Endothelial cell of umbilical vein (primary cell): ENCODE measurements at regions not wholly inside any gene's neighbourhood (a gene's known extent, or its start where the extent isn't known, plus 50 kb on each side); places are given as distances from the start of the nearest gene placed in this dataset.
"Not testable (repeated sequence)": the region's sequence is repeated elsewhere in the genome, so short reads cannot be mapped to it uniquely, and the experiment has no call there.

Experiments used
- BruUV-seq: library from RNA; stranded (reverse); fragments of 400-500 nt; replicated peaks from 2 replicates; lab custom pipeline; 2021; lab: Mats Ljungman, UMichigan
- CTCF ChIA-PET: fragments of 300-600, 350-600 bp; sonication (Branson Sonifier 250); formaldehyde crosslinking; loops from one replicate; lab custom pipeline; 2021; ENCODE audit warnings: antibody characterized with exemption, inconsistent platforms; lab: Charles Lee
- POLR2A ChIA-PET: fragments of 300-600, 350-600 bp; sonication (Branson Sonifier 250); formaldehyde crosslinking; loops from one replicate; lab custom pipeline; 2021; ENCODE audit warnings: antibody characterized with exemption, inconsistent platforms; lab: Charles Lee
- DNase-seq: peaks from one replicate; pipeline ENCODE4 v3.0.0-alpha.2; 2011; ENCODE audit warnings: low read depth, low spot score
- FAIRE-seq: peaks from 2 replicates; lab custom pipeline; 2011; peaks lifted over from hg19 to GRCh38; lab: Jason Lieb, UNC
- H2AFZ ChIP-seq: 2 replicates; pipeline ENCODE4 v1.6.0; 2012; ENCODE audit warnings: low read depth, low read length, control low read depth, inconsistent platforms
- H3K27ac ChIP-seq: 2 replicates; pipeline ENCODE4 v1.5.1; 2011; ENCODE audit warnings: low read depth, mild to moderate bottlenecking, control low read depth, low read length, moderate library complexity; ENCODE audit not compliant: insufficient read depth
- H3K27me3 ChIP-seq, 2 experiments: 2 replicates each; pipeline versions ENCODE4 v1.6.0 to v1.6.1; 2011; ENCODE audit warnings: low read length in 2 of 2, mixed read lengths in 1 of 2; ENCODE audit not compliant: control insufficient read depth in 2 of 2, insufficient read depth in 2 of 2
- H3K36me3 ChIP-seq, 2 experiments: 2 replicates in 1 of 2; 3 replicates in 1 of 2; pipeline ENCODE4 v1.5.1; 2011; ENCODE audit warnings: low read length in 2 of 2, mild to moderate bottlenecking in 1 of 2, moderate library complexity in 1 of 2; ENCODE audit not compliant: control insufficient read depth in 2 of 2, insufficient read depth in 2 of 2; ENCODE audit errors: extremely low read depth in 1 of 2
- H3K4me1 ChIP-seq: 3 replicates; pipeline ENCODE4 v1.5.1; 2011; ENCODE audit warnings: mild to moderate bottlenecking, low read length; ENCODE audit not compliant: control insufficient read depth, insufficient read depth; ENCODE audit errors: extremely low read depth
- H3K4me2 ChIP-seq: 2 replicates; pipeline ENCODE4 v1.6.1; 2011; ENCODE audit warnings: low read length, control low read depth, mixed read lengths; ENCODE audit not compliant: insufficient read depth
- H3K4me3 ChIP-seq, 3 experiments: fragments of 200-600 bp in 1 of 3; sonication (generic), shearing (Covaris generic) in 1 of 3; replicated peaks in 1 of 3; 2 replicates each; pipeline ENCODE4 v1.5.1; 2011 to 2016; ENCODE audit warnings: control low read depth in 3 of 3, low read length in 3 of 3, mild to moderate bottlenecking in 2 of 3, inconsistent platforms in 1 of 3, low read depth in 1 of 3, moderate library complexity in 1 of 3; ENCODE audit not compliant: insufficient read depth in 1 of 3
- H3K79me2 ChIP-seq: 2 replicates; pipeline ENCODE4 v1.6.0; 2012; ENCODE audit warnings: low read length, inconsistent platforms; ENCODE audit not compliant: control insufficient read depth, insufficient read depth
- H3K9ac ChIP-seq: replicated peaks from 2 replicates; pipeline ENCODE3; 2011; ENCODE audit warnings: low read length, control low read depth; ENCODE audit not compliant: insufficient read depth; ENCODE audit errors: extremely low read depth
- H3K9me1 ChIP-seq: replicated peaks from 3 replicates; pipeline ENCODE4 v1.6.0; 2011; ENCODE audit warnings: mild to moderate bottlenecking, low read length; ENCODE audit not compliant: control insufficient read depth, insufficient read depth; ENCODE audit errors: extremely low read depth
- H3K9me3 ChIP-seq: replicated peaks from 2 replicates; pipeline ENCODE4 v1.5.1; 2012; ENCODE audit warnings: low read length, inconsistent platforms; ENCODE audit not compliant: control insufficient read depth, insufficient read depth
- H4K20me1 ChIP-seq: replicated peaks from 2 replicates; pipeline ENCODE3; 2011; ENCODE audit warnings: mild to moderate bottlenecking, low read length; ENCODE audit not compliant: control insufficient read depth, insufficient read depth; ENCODE audit errors: extremely low read depth
- CTCF ChIP-seq, 2 donors: IDR thresholded peaks; 1 replicate in 1 of 2; 2 replicates in 1 of 2; pipeline ENCODE4 v1.5.1; 2011; ENCODE audit warnings: low read length in 2 of 2, mild to moderate bottlenecking in 2 of 2, moderate library complexity in 2 of 2, control low read depth in 1 of 2, inconsistent platforms in 1 of 2, low read depth in 1 of 2; ENCODE audit not compliant: insufficient read depth in 1 of 2; ENCODE audit errors: extremely low read depth in 1 of 2
- EZH2 ChIP-seq: IDR thresholded peaks from 2 replicates; pipeline ENCODE4 v1.6.1; 2012; ENCODE audit warnings: borderline replicate concordance, low read depth, mild to moderate bottlenecking, moderate library complexity, low read length, inconsistent platforms; ENCODE audit not compliant: severe bottlenecking
- FOS ChIP-seq: IDR thresholded peaks from 2 replicates; pipeline ENCODE4 v1.6.1; 2011; ENCODE audit warnings: mild to moderate bottlenecking, low read length, moderate library complexity, borderline replicate concordance; ENCODE audit not compliant: insufficient read depth
- GATA2 ChIP-seq: IDR thresholded peaks from 2 replicates; pipeline ENCODE4 v1.7.0; 2011; ENCODE audit warnings: low read depth, mild to moderate bottlenecking, moderate library complexity, mixed read lengths, low read length; ENCODE audit not compliant: insufficient read length, insufficient read depth
- JUN ChIP-seq: IDR thresholded peaks from 2 replicates; pipeline ENCODE4 v1.6.1; 2011; ENCODE audit warnings: borderline replicate concordance, low read depth; ENCODE audit not compliant: insufficient read length, insufficient read depth
- MAX ChIP-seq: IDR thresholded peaks from 2 replicates; pipeline ENCODE4 v1.6.1; 2011; ENCODE audit not compliant: insufficient read depth, insufficient read length
- MYC ChIP-seq: IDR thresholded peaks from one replicate; pipeline ENCODE4 v1.6.1; 2011; ENCODE audit warnings: mild to moderate bottlenecking, low read depth, low read length
- POLR2A ChIP-seq: IDR thresholded peaks from 2 replicates; pipeline ENCODE4 v1.6.1; 2012; ENCODE audit warnings: low read depth, mild to moderate bottlenecking, control low read depth, low read length
- POLR2AphosphoS5 ChIP-seq: IDR thresholded peaks from 2 replicates; pipeline ENCODE4 v1.6.1; 2012; ENCODE audit warnings: low read depth, mild to moderate bottlenecking, control low read depth, low read length, moderate library complexity; ENCODE audit not compliant: insufficient read depth
- dilution Hi-C: fragments of 300-500 bp; cut with MboI; formaldehyde crosslinking; loops from one replicate; pipeline ENCODE4 v1.15.0; 2019; ENCODE audit warnings: low sequenced_read_pairs; ENCODE audit not compliant: extremely low pct_ligation_motif_present
- intact Hi-C: fragments of 100-400 bp; cut with micrococcal nuclease; formaldehyde crosslinking; loops from one replicate; pipeline ENCODE4 v1.10.0; 2022

GRCh38 chrX:73366696-73367095 lies 80.2 kb upstream of the CDX4 start:
- Histone ChIP-seq H2AFZ (no peak overlapping the region), H3K4me3 (no peak overlapping the region), H3K4me2 (no peak overlapping the region), H4K20me1 (no peaks in the 10 kb centered on the region), H3K9ac (no peak overlapping the region), H3K36me3 (no peaks in the 10 kb centered on the region), H3K27me3 (no peaks in the 10 kb centered on the region), H3K27ac (no peak overlapping the region), H3K9me3 (no peaks in the 10 kb centered on the region), H3K79me2 (no peaks in the 10 kb centered on the region), H3K9me1 (no peaks in the 10 kb centered on the region), H3K4me1 (no peaks in the 10 kb centered on the region)
- FAIRE-seq (no peak), DNase-seq (no peak)
- ChIA-PET CTCF (no interaction called here), POLR2A (no interaction called here)
- intact Hi-C loops = no loop called here
- dilution Hi-C loops = no loop called here
- no peak for TF ChIP-seq EZH2
- no peak for TF ChIP-seq JUN
- no peak for TF ChIP-seq POLR2AphosphoS5
- TF ChIP-seq MAX = no peak
- TF ChIP-seq POLR2A = no peak
- no peak for TF ChIP-seq MYC
- no peak for TF ChIP-seq CTCF (IDR thresholded peaks at IDR 0.05; ENCODE audit: extremely low read depth in 1 of 2, insufficient read depth in 1 of 2, low read depth in 1 of 2, low read length in 2 of 2)
- TF ChIP-seq GATA2 = no peak
- TF ChIP-seq FOS = no peak
- BruUV-seq = no TSS peak

- H3K9me1 ChIP-seq, H3K27me3 ChIP-seq, H3K9ac ChIP-seq, H4K20me1 ChIP-seq, BruUV-seq, intact Hi-C loops, dilution Hi-C loops, DNase-seq, FAIRE-seq, H3K36me3 ChIP-seq, H3K4me3 ChIP-seq, H3K79me2 ChIP-seq, POLR2A ChIA-PET, H3K4me1 ChIP-seq, H3K9me3 ChIP-seq, CTCF ChIA-PET, H3K4me2 ChIP-seq, H2AFZ ChIP-seq, H3K27ac ChIP-seq: not testable (repeated sequence)
These were observed 89.6 kb upstream of the CDX4 start for GRCh38 chrX:73357294-73357693.
